Uterus (tissue), 3 donors: ENCODE measurements at regions not wholly inside any gene's neighbourhood (a gene's known extent, or its start where the extent isn't known, plus 50 kb on each side); places are given as distances from the start of the nearest gene placed in this dataset.

Source experiments
- DNase-seq, 2 donors: peaks; one replicate each; pipeline ENCODE4 v3.0.0-alpha.2; 2019 to 2020
- H3K27ac ChIP-seq, 2 donors: fragments of 200-600 bp; sonication (generic); 1 replicate in 1 of 2; 2 replicates in 1 of 2; pipeline ENCODE4 v1.5.1; 2016 to 2018
- H3K27me3 ChIP-seq, 2 donors: fragments of 200-600 bp; sonication (generic); one replicate each; pipeline ENCODE4 v1.5.1; 2018 to 2019; ENCODE audit warnings: control low read depth in 1 of 2
- H3K36me3 ChIP-seq, 2 donors: fragments of 200-600 bp; sonication (generic); one replicate each; pipeline ENCODE4 v1.5.1; 2019; ENCODE audit warnings: control low read depth in 1 of 2
- H3K4me1 ChIP-seq, 2 donors: fragments of 200-600 bp; sonication (generic); one replicate each; pipeline ENCODE4 v1.5.1; 2018 to 2019; ENCODE audit warnings: control low read depth in 1 of 2
- H3K4me3 ChIP-seq, 2 donors: fragments of 200-600 bp; sonication (generic); 1 replicate in 1 of 2; 2 replicates in 1 of 2; pipeline ENCODE4 v1.5.1; 2018 to 2019; ENCODE audit warnings: mild to moderate bottlenecking in 1 of 2
- H3K9me3 ChIP-seq, 2 donors: fragments of 200-600 bp; sonication (generic); one replicate each; pipeline ENCODE4 v1.5.1; 2019; ENCODE audit warnings: control low read depth in 1 of 2
- CTCF ChIP-seq, 4 experiments: fragments of 200-600 bp in 2 of 4; fragments of 450-650 bp in 2 of 4; sonication (generic) in 2 of 4; IDR thresholded peaks; one replicate each; pipeline ENCODE4 v1.5.1; 2016 to 2019; ENCODE audit warnings: antibody characterized with exemption in 4 of 4, mild to moderate bottlenecking in 2 of 4, moderate library complexity in 1 of 4
- POLR2A ChIP-seq, 2 donors: fragments of 450-650 bp; IDR thresholded peaks; one replicate each; pipeline ENCODE4 v1.6.1; 2016; ENCODE audit warnings: antibody characterized with exemption in 2 of 2, mild to moderate bottlenecking in 1 of 2, moderate library complexity in 1 of 2
- intact Hi-C: fragments of 100-400 bp; cut with DNase I; formaldehyde crosslinking; loops from one replicate; pipeline ENCODE4 v1.15.1; 2023; ENCODE audit warnings: low total_unique reads
- donor health status: DM: yes; HTN: yes; CAD: no.

DNA sequence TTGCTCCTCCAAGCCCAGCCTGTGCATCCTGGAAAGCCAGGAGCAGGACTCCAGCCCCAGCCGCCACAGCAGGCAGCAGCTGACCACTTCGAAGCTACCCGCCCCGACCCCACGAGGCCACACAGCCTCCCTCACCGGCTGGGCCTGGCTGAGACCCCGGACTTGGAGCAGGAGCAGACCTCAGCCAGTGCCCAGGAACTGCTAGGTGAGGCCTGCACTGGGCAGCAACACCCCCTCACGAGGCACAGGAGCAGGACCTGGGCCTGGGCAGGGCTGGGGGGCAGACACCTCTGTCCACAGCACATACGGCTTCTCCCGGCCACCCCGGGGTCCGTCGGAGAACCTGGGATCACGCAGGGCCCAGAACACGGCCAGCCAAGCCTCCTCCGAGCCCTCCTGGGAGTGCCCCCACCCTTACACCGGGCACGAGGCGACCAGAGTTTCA lies 137.4 kb upstream of the C14orf180 start:
- H3K4me3 ChIP-seq: no peak overlapping the region
- H3K9me3 ChIP-seq: no peaks in the 10 kb centered on the region
- H3K36me3 ChIP-seq: no peaks in the 10 kb centered on the region
- intact Hi-C loops: no loop called here
- no peak for DNase-seq
- no peak overlapping the region for H3K27ac ChIP-seq
- H3K4me1 ChIP-seq: no peaks in the 10 kb centered on the region
- no peaks in the 10 kb centered on the region for H3K27me3 ChIP-seq
- TF ChIP-seq POLR2A (IDR thresholded peaks at IDR 0.05): no peak
- no peak for TF ChIP-seq CTCF (IDR thresholded peaks at IDR 0.05)

GRCh38 chr14:104442631-104443390 lies 136.8 kb upstream of the C14orf180 start:
- Histone ChIP-seq H3K4me3 (no peak overlapping the region), H3K9me3 (no peaks in the 10 kb centered on the region), H3K27ac (no peak overlapping the region), H3K4me1 (no peaks in the 10 kb centered on the region), H3K36me3 (no peaks in the 10 kb centered on the region), H3K27me3 (no peaks in the 10 kb centered on the region)
- intact Hi-C loops: no loop called here
- DNase-seq: no peak
- TF ChIP-seq CTCF (IDR thresholded peaks at IDR 0.05) (no peak), POLR2A (IDR thresholded peaks at IDR 0.05) (no peak)

DNA sequence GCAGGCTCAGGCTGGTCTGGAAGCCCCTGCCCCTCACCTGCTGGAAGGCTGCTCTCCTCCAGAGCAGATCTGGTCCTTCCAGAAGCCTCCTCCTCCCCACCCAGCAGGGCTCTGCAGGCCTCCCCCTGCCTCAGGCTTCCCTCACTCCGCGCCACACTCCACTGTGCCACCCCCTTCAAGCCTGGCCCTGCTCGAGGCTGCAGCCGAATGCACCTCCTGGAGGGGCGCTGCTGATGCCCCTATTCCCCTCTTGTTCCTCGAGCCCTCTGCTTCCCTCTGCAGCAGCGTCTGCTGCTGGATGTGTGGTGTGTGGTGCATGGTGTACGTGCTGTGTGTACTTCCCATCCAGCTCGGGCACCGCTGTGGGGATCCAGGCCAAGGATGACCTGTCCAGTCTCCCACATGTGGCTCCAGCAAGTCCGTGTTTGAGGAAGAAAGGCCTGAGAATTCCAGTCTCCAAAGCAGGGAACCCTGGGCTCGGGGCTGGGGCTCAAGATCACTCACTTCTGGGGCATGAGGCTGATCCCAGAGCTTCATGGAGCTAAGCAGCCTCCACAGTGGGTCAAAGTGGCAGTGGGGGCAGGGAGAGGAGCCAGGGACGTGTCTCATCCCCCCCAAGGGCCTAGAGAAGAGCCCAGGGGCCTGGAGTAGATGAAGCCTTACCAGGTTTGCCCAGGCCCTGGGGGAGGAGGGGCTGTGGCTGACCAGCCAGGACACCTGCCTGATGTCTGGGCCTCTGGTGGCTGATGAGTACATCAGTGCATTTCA lies 136.0 kb upstream of the C14orf180 start:
- H3K4me3 ChIP-seq: no peak overlapping the region
- no peaks in the 10 kb centered on the region for H3K9me3 ChIP-seq
- H3K27me3 ChIP-seq: no peaks in the 10 kb centered on the region
- no peaks in the 10 kb centered on the region for H3K36me3 ChIP-seq
- no peak for DNase-seq
- no peak overlapping the region for H3K27ac ChIP-seq
- no peaks in the 10 kb centered on the region for H3K4me1 ChIP-seq
- no peak for TF ChIP-seq POLR2A (IDR thresholded peaks at IDR 0.05)
- no peak for TF ChIP-seq CTCF (IDR thresholded peaks at IDR 0.05)
- intact Hi-C loops: no loop called here

DNA sequence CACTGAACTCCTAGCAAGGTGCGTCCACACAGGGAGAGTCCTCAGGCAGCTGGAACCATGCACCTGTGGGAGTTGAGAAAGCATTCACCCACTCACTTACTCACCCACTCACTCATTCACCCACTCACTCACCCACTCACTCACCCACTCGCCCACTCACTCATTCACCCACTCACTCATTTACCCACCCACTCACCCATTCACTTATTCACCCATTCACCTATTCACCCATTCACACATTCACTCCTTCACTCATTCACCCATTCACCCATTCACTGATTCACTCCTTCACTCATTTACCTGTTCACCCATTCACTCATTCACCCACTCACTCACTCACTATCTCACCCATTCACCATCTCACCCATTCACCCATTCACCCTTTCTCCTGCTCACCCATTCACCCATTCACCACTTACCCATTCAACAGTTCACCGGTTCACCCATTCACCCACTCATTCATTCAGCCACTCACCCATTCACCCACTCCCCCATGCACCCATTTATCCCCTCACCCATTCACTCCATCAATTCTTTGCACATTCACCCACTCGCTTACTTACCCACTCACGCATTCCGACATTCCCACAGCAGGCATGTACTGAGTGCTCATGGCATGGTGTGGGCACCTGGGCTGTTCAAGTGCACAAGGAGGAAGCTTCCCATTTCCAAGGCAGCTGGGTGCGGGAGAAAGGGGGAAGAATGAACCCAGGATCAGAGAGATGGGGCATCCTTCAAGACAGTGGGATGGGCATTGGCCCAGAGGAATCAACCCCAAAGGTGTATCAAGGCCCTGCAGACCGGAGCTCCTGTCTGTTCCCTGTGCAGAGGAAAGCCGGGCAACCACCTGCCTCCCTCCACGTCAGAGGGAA lies 135.2 kb upstream of the C14orf180 start:
- Histone ChIP-seq H3K9me3 (no peaks in the 10 kb centered on the region), H3K27me3 (no peaks in the 10 kb centered on the region), H3K4me1 (no peaks in the 10 kb centered on the region), H3K27ac (no peak overlapping the region), H3K36me3 (no peaks in the 10 kb centered on the region), H3K4me3 (no peak overlapping the region)
- no peak for DNase-seq
- no peak for TF ChIP-seq CTCF (IDR thresholded peaks at IDR 0.05)
- no peak for TF ChIP-seq POLR2A (IDR thresholded peaks at IDR 0.05)
- intact Hi-C loops: no loop called here
